Endodermal cell (in vitro differentiated cells): ENCODE measurements at regions not wholly inside any gene's neighbourhood (a gene's known extent, or its start where the extent isn't known, plus 50 kb on each side); places are given as distances from the start of the nearest gene placed in this dataset.
A peak's percentile ranks its signal among the peaks of the same experiment; 100 is the strongest.

Experiments used
- DNase-seq: peaks from one replicate; pipeline ENCODE4 v3.0.0-alpha.2; 2017
- H3K27ac ChIP-seq: 2 replicates; pipeline ENCODE4 v1.5.1; 2013; ENCODE audit warnings: mild to moderate bottlenecking, low read depth, low read length, moderate library complexity
- H3K27me3 ChIP-seq: 2 replicates; pipeline ENCODE4 v1.6.1; 2013; ENCODE audit warnings: mild to moderate bottlenecking, low read length, moderate library complexity; ENCODE audit not compliant: insufficient read depth, control insufficient read depth, poor library complexity, severe bottlenecking
- H3K36me3 ChIP-seq: 2 replicates; pipeline ENCODE4 v1.7.0; 2013; ENCODE audit warnings: mild to moderate bottlenecking, low read length, moderate library complexity; ENCODE audit not compliant: control insufficient read depth, insufficient read depth
- H3K4me1 ChIP-seq: one replicate; pipeline ENCODE4 v1.7.0; 2013; ENCODE audit warnings: low read length; ENCODE audit not compliant: control insufficient read depth, insufficient read depth
- H3K4me3 ChIP-seq: 2 replicates; pipeline ENCODE4 v1.5.1; 2013; ENCODE audit warnings: mild to moderate bottlenecking, low read length, moderate library complexity
- H3K9ac ChIP-seq: 2 replicates; pipeline ENCODE4 v1.6.1; 2013; ENCODE audit warnings: mild to moderate bottlenecking, low read length, moderate library complexity; ENCODE audit not compliant: poor library complexity, severe bottlenecking; ENCODE audit errors: extremely low read depth
- H3K9me3 ChIP-seq: 2 replicates; pipeline ENCODE4 v1.6.1; 2013; ENCODE audit warnings: mild to moderate bottlenecking, low read length, moderate library complexity; ENCODE audit not compliant: control insufficient read depth
- H3K27ac Mint-ChIP-seq: 2 replicates; pipeline ENCODE4 v1.8.0; 2020; ENCODE audit warnings: mixed read lengths
- H3K27me3 Mint-ChIP-seq: 2 replicates; pipeline ENCODE4 v1.8.0; 2021; ENCODE audit warnings: mild to moderate bottlenecking, mixed read lengths; ENCODE audit not compliant: insufficient read depth
- H3K36me3 Mint-ChIP-seq: 2 replicates; pipeline ENCODE4 v1.8.0; 2020; ENCODE audit warnings: low read depth, mixed read lengths
- H3K4me1 Mint-ChIP-seq: 2 replicates; pipeline ENCODE4 v1.8.0; 2020; ENCODE audit warnings: mixed read lengths
- H3K4me3 Mint-ChIP-seq: 2 replicates; pipeline ENCODE4 v1.8.0; 2020; ENCODE audit warnings: mild to moderate bottlenecking, moderate library complexity, mixed read lengths
- H3K9me3 Mint-ChIP-seq: 2 replicates; pipeline ENCODE4 v1.8.0; 2020; ENCODE audit warnings: mild to moderate bottlenecking, mixed read lengths
- WGBS, 2 experiments: methylation state at CpG; one replicate each; pipeline versions ENCODE4 v1.1.5 to v1.1.7; 2013; ENCODE audit warnings: missing lambda C conversion rate in 2 of 2, mixed read lengths in 1 of 2; ENCODE audit not compliant: insufficient coverage in 1 of 2, insufficient read length in 1 of 2; 5-methylcytosine and 5-hydroxymethylcytosine counted together
- TF ChIP-seq, protein P1 (sequence below): fragments of 200-600 bp; sonication (generic); conservative IDR thresholded peaks from 2 replicates; pipeline ENCODE4 v1.5.0; 2021; ENCODE audit warnings: antibody characterized with exemption, mild to moderate bottlenecking

DNA sequence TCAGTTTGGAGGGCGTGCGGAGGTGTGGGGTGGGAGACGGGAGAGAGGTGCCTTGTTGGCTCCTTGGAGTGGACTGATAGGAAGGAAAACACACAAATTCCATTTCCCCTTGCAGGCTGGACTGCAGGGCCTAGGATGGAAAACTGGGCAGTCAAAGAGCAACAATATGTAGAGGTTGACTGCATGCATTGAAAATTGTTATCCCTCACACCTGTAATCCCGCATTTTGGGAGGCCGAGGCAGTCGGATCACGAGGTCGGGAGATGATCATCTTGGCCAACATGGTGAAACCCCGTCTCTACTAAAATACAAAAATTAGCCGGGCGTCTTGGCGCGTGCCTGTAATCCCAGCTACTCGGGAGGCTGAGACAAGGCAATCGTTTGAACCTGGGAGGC lies 128.2 kb downstream of the PPIAL4G start:
- Mint-ChIP-seq H3K4me3 (peak overlapping the region; percentile 66), H3K36me3 (no peaks in the 10 kb centered on the region), H3K27me3 (peaks cover 64% of the 10 kb centered on the region), H3K4me1 (peaks cover 14% of the 10 kb centered on the region), H3K9me3 (no peaks in the 10 kb centered on the region), H3K27ac (no peak overlapping the region)
- TF ChIP-seq, protein P1, sequence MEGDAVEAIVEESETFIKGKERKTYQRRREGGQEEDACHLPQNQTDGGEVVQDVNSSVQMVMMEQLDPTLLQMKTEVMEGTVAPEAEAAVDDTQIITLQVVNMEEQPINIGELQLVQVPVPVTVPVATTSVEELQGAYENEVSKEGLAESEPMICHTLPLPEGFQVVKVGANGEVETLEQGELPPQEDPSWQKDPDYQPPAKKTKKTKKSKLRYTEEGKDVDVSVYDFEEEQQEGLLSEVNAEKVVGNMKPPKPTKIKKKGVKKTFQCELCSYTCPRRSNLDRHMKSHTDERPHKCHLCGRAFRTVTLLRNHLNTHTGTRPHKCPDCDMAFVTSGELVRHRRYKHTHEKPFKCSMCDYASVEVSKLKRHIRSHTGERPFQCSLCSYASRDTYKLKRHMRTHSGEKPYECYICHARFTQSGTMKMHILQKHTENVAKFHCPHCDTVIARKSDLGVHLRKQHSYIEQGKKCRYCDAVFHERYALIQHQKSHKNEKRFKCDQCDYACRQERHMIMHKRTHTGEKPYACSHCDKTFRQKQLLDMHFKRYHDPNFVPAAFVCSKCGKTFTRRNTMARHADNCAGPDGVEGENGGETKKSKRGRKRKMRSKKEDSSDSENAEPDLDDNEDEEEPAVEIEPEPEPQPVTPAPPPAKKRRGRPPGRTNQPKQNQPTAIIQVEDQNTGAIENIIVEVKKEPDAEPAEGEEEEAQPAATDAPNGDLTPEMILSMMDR = no peak
- no peak for DNase-seq
- Histone ChIP-seq H3K4me1 (peaks cover 3% of the 10 kb centered on the region), H3K36me3 (no peaks in the 10 kb centered on the region), H3K9me3 (no peaks in the 10 kb centered on the region), H3K9ac (peak overlapping the region; percentile 2), H3K4me3 (peak overlapping the region; percentile 72), H3K27me3 (peaks cover 51% of the 10 kb centered on the region), H3K27ac (no peak overlapping the region)
- 77 to 86% methylated on average over 9 to 15 of the region's 15 CpGs for WGBS, 2 experiments

DNA sequence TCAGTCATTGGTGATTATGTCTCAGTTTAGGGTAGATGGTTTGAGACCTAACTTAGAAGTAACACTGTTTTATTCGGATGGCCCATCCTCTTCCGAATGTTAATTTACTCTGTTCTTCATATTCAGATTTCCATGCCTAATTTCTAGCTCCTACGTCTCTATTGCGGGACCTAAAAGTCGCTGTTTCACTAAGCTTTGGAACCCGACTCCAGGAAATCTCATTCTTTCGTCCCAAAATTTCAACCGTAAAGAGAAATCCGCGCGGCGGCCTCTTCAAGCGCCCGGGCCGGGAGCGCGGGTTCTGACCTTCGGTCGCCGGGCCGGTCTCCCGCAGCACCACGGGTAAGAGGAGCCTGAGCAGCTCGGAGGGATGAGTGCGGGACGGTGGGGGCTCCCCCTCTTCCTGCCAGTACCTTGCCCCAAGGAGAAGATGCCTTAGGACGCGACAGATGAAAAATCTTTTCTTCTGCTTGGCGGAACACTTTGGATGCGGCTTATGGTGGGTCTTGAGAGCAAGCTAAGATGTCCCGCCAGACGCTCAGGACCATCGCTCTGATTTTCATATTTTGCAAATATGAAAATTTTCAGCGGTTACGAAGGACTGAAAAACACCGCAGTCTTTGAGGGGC lies 128.7 kb downstream of the PPIAL4G start:
- H3K36me3 ChIP-seq = no peaks in the 10 kb centered on the region
- TF ChIP-seq, protein P1 = no peak
- H3K4me3 Mint-ChIP-seq = peak overlapping the region; percentile 66
- H3K27me3 ChIP-seq = peaks cover 55% of the 10 kb centered on the region
- H3K4me3 ChIP-seq = peak overlapping the region; percentile 72
- no peak overlapping the region for H3K27ac Mint-ChIP-seq
- peaks cover 14% of the 10 kb centered on the region for H3K4me1 Mint-ChIP-seq
- peaks cover 64% of the 10 kb centered on the region for H3K27me3 Mint-ChIP-seq
- H3K27ac ChIP-seq = no peak overlapping the region
- H3K4me1 ChIP-seq = peaks cover 3% of the 10 kb centered on the region
- 13 to 22% methylated on average over 23 to 36 of the region's 36 CpGs for WGBS, 2 experiments
- H3K9me3 ChIP-seq = no peaks in the 10 kb centered on the region
- no peaks in the 10 kb centered on the region for H3K9me3 Mint-ChIP-seq
- no peaks in the 10 kb centered on the region for H3K36me3 Mint-ChIP-seq
- peak; percentile 64 for DNase-seq
- peak overlapping the region; percentile 2 for H3K9ac ChIP-seq

DNA sequence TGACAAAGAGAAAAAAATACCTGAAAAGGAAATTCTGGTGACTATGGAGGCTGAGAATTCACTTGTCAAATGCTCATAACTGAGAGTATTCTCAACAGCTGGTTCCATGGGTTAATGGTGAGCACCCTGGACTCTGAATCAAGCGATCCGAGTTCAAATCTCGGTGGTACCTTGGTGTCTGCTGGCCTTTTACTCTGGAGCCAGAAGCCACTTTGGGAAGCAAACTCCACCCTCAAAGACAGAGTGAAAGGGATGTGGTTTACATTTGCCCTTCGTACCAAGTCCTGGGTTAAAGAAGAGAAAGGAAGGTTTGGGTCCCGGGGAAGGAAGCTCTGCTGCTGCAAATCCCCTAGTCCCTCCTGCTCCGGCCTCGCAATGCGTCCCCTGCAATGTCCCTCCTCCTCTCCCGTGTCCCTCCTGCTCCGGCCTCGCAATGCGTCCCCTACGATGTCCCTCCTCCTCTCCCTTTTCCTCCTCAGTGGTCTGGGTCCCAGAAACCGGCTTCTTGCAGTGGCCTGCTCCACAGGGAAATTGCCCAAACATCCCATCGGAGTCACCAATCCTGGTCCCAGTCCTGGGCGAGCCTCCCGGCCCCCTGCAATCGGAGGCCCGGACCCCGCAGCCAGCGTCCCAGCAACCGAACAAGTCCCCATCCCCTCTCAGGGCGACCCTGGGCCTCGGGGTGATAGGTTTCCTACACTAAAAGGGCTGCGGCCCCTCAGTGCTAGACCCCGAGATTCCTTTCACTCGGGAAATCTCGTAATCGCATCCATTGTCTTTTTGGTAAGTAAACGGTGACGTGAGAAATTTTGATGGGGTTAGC lies 129.4 kb downstream of the PPIAL4G start:
- Histone ChIP-seq H3K27ac (no peak overlapping the region), H3K4me3 (peak overlapping the region; percentile 72), H3K9ac (peak overlapping the region; percentile 2), H3K36me3 (no peaks in the 10 kb centered on the region), H3K27me3 (peaks cover 61% of the 10 kb centered on the region), H3K9me3 (no peaks in the 10 kb centered on the region), H3K4me1 (peaks cover 3% of the 10 kb centered on the region)
- TF ChIP-seq, protein P1 = no peak
- WGBS, 2 experiments = 8 to 24% methylated on average over 5 to 31 of the region's 31 CpGs
- H3K27ac Mint-ChIP-seq = peak overlapping the region; percentile 87
- peak overlapping the region; percentile 66 for H3K4me3 Mint-ChIP-seq
- peaks cover 68% of the 10 kb centered on the region for H3K27me3 Mint-ChIP-seq
- no peaks in the 10 kb centered on the region for H3K36me3 Mint-ChIP-seq
- H3K9me3 Mint-ChIP-seq = no peaks in the 10 kb centered on the region
- H3K4me1 Mint-ChIP-seq = peaks cover 14% of the 10 kb centered on the region
- peak; percentile 91 for DNase-seq
